Breast epithelium (tissue), 4 donors: ENCODE measurements at regions not wholly inside any gene's neighbourhood (a gene's known extent, or its start where the extent isn't known, plus 50 kb on each side); places are given as distances from the start of the nearest gene placed in this dataset.

Experiments
- DNase-seq, 2 donors: peaks; one replicate each; pipeline ENCODE4 v3.0.0-alpha.2; 2019; ENCODE audit warnings: low spot score in 2 of 2
- H3K27ac ChIP-seq, 2 donors: fragments of 200-600 bp; sonication (generic) in 1 of 2; one replicate each; pipeline ENCODE4 v1.5.1; 2016 to 2019; ENCODE audit warnings: mild to moderate bottlenecking in 1 of 2
- H3K27me3 ChIP-seq, 2 donors: fragments of 200-600 bp; sonication (generic) in 1 of 2; one replicate each; pipeline versions ENCODE4 v1.5.1 to v1.6.0; 2017 to 2019; ENCODE audit warnings: control low read depth in 1 of 2, mild to moderate bottlenecking in 1 of 2
- H3K36me3 ChIP-seq: fragments of 200-600 bp; one replicate; pipeline ENCODE4 v1.5.1; 2019
- H3K4me1 ChIP-seq, 2 donors: fragments of 200-600 bp; sonication (generic); one replicate each; pipeline ENCODE4 v1.5.1; 2016 to 2019; ENCODE audit warnings: control low read depth in 1 of 2
- H3K4me3 ChIP-seq, 3 donors: fragments of 200-600 bp; sonication (generic); 1 replicate in 2 of 3; 2 replicates in 1 of 3; pipeline ENCODE4 v1.5.1; 2016 to 2019; ENCODE audit warnings: mild to moderate bottlenecking in 3 of 3, moderate library complexity in 2 of 3
- H3K9me3 ChIP-seq, 2 donors: fragments of 200-600 bp; sonication (generic) in 1 of 2; one replicate each; pipeline ENCODE4 v1.5.1; 2016 to 2019; ENCODE audit warnings: control low read depth in 1 of 2
- CTCF ChIP-seq, 3 donors: fragments of 450-650 bp; IDR thresholded peaks; one replicate each; pipeline ENCODE4 v1.5.1; 2016 to 2017; ENCODE audit warnings: antibody characterized with exemption in 3 of 3, mild to moderate bottlenecking in 3 of 3, moderate library complexity in 3 of 3
- POLR2A ChIP-seq: fragments of 450-650 bp; IDR thresholded peaks from one replicate; pipeline ENCODE4 v1.6.1; 2016; ENCODE audit warnings: antibody characterized with exemption, mild to moderate bottlenecking, moderate library complexity
- POLR2AphosphoS5 ChIP-seq, 3 donors: sonication (generic); formaldehyde crosslinking; IDR thresholded peaks; one replicate each; pipeline ENCODE4 v1.6.1; 2017; ENCODE audit warnings: antibody characterized with exemption in 3 of 3
- intact Hi-C: fragments of 100-400 bp; cut with DNase I; formaldehyde crosslinking; loops from one replicate; pipeline ENCODE4 v1.15.1; 2023; ENCODE audit warnings: low total_unique reads

- Histone ChIP-seq H3K9me3 (no peaks in the 10 kb centered on the region), H3K36me3 (no peaks in the 10 kb centered on the region), H3K4me3 (no peak overlapping the region), H3K27me3 (no peaks in the 10 kb centered on the region), H3K27ac (no peak overlapping the region), H3K4me1 (no peaks in the 10 kb centered on the region)
- DNase-seq, result no peak
- TF ChIP-seq POLR2AphosphoS5 (IDR thresholded peaks at IDR 0.05) (no peak), POLR2A (no peak), CTCF (IDR thresholded peaks at IDR 0.05) (no peak)
- intact Hi-C loops, result no loop called here
Measured at GRCh38 chr10:4470231-4470835, 355.7 kb upstream of the AKR1E2 start.

- intact Hi-C loops, result no loop called here
- H3K27ac ChIP-seq, result no peak overlapping the region
- no peak for DNase-seq
Measured at GRCh38 chr10:4467481-4467880, 358.5 kb upstream of the AKR1E2 start.

GRCh38 chr10:4460267-4460666, 365.7 kb upstream of the AKR1E2 start:
- no peak for TF ChIP-seq POLR2A
- TF ChIP-seq CTCF (IDR thresholded peaks at IDR 0.05), result no peak
- no peak for TF ChIP-seq POLR2AphosphoS5 (IDR thresholded peaks at IDR 0.05)
- Histone ChIP-seq H3K4me3 (no peak overlapping the region), H3K27me3 (no peaks in the 10 kb centered on the region), H3K27ac (no peak overlapping the region), H3K36me3 (no peaks in the 10 kb centered on the region), H3K4me1 (no peaks in the 10 kb centered on the region), H3K9me3 (no peaks in the 10 kb centered on the region)
- intact Hi-C loops, result no loop called here
- no peak for DNase-seq

More at GRCh38 chr10:4467481-4467880, 358.5 kb upstream of the AKR1E2 start:
- H3K36me3 ChIP-seq, result no peaks in the 10 kb centered on the region
- no peak for TF ChIP-seq POLR2A
- no peak for TF ChIP-seq POLR2AphosphoS5 (IDR thresholded peaks at IDR 0.05)
- TF ChIP-seq CTCF (IDR thresholded peaks at IDR 0.05), result no peak
- no peaks in the 10 kb centered on the region for H3K4me1 ChIP-seq
- no peaks in the 10 kb centered on the region for H3K9me3 ChIP-seq
- H3K4me3 ChIP-seq, result no peak overlapping the region
- no peaks in the 10 kb centered on the region for H3K27me3 ChIP-seq

- DNase-seq, result no peak
- Histone ChIP-seq H3K36me3 (no peaks in the 10 kb centered on the region), H3K4me1 (no peaks in the 10 kb centered on the region), H3K4me3 (no peak overlapping the region), H3K9me3 (no peaks in the 10 kb centered on the region), H3K27me3 (no peaks in the 10 kb centered on the region), H3K27ac (no peak overlapping the region)
- intact Hi-C loops, result no loop called here
- TF ChIP-seq POLR2A (no peak), CTCF (IDR thresholded peaks at IDR 0.05) (no peak), POLR2AphosphoS5 (IDR thresholded peaks at IDR 0.05) (no peak)
Measured at GRCh38 chr10:4459531-4459930, 366.5 kb upstream of the AKR1E2 start.

- no peak for TF ChIP-seq POLR2AphosphoS5 (IDR thresholded peaks at IDR 0.05)
- Histone ChIP-seq H3K27me3 (no peaks in the 10 kb centered on the region), H3K9me3 (no peaks in the 10 kb centered on the region), H3K4me3 (no peak overlapping the region), H3K27ac (no peak overlapping the region), H3K36me3 (no peaks in the 10 kb centered on the region), H3K4me1 (no peaks in the 10 kb centered on the region)
- intact Hi-C loops, result no loop called here
- DNase-seq, result no peak
Measured at GRCh38 chr10:4457597-4457996, 368.4 kb upstream of the AKR1E2 start.

GRCh38 chr10:4456776-4457175, 369.2 kb upstream of the AKR1E2 start:
- no peak overlapping the region for H3K4me3 ChIP-seq
- H3K4me1 ChIP-seq, result no peaks in the 10 kb centered on the region
- intact Hi-C loops, result no loop called here
- no peaks in the 10 kb centered on the region for H3K36me3 ChIP-seq
- no peaks in the 10 kb centered on the region for H3K27me3 ChIP-seq
- TF ChIP-seq POLR2AphosphoS5 (IDR thresholded peaks at IDR 0.05), result no peak
- no peak for TF ChIP-seq POLR2A
- TF ChIP-seq CTCF (IDR thresholded peaks at IDR 0.05), result no peak
- H3K27ac ChIP-seq, result no peak overlapping the region
- H3K9me3 ChIP-seq, result no peaks in the 10 kb centered on the region
- DNase-seq, result no peak
